HepG2 (cell line): ENCODE measurements at regions not wholly inside any gene's neighbourhood (a gene's known extent, or its start where the extent isn't known, plus 50 kb on each side); places are given as distances from the start of the nearest gene placed in this dataset.

Experiments
- ATAC-seq: fragments of 200-7000 bp; cut with Tn5 transposase; 3 replicates; pipeline ENCODE4 v1.9.1; 2020; ENCODE audit warnings: mild to moderate bottlenecking, moderate library complexity
- BruUV-seq: library from RNA; stranded (reverse); fragments of 400-500 nt; replicated peaks from 2 replicates; lab custom pipeline; 2021; lab: Mats Ljungman, UMichigan
- CTCF ChIA-PET: fragments of 300-600 bp; formaldehyde crosslinking; extraction: SDS; loops from one replicate; lab custom pipeline; 2021; ENCODE audit warnings: low total read pairs, inconsistent platforms, low intra/inter-chr PET ratio; lab: Yijun Ruan, JAX
- POLR2A ChIA-PET: fragments of 350-600 bp; sonication (Branson Sonifier 250); formaldehyde crosslinking; loops from one replicate; lab custom pipeline; 2020; ENCODE audit warnings: antibody characterized with exemption, inconsistent platforms; lab: Yijun Ruan, JAX
- DNase-seq: peaks from one replicate; pipeline ENCODE4 v3.0.0-alpha.2; 2015; ENCODE audit warnings: low spot score
- FAIRE-seq: peaks from 3 replicates; lab custom pipeline; 2011; peaks lifted over from hg19 to GRCh38; lab: Jason Lieb, UNC
- H2AFZ ChIP-seq: one replicate; pipeline ENCODE4 v1.6.1; 2011; ENCODE audit warnings: low read length, inconsistent platforms
- H3K27ac ChIP-seq: fragments of 300-600 bp; 3 replicates; pipeline ENCODE4 v1.8.0; 2011; ENCODE audit warnings: mixed run types, mild to moderate bottlenecking, mixed read lengths, low read length, inconsistent platforms; ENCODE audit not compliant: insufficient read depth; ENCODE audit errors: extremely low read length
- H3K27me3 ChIP-seq, 2 experiments: fragments of 200-600 bp in 1 of 2; 2 replicates in 1 of 2; 3 replicates in 1 of 2; pipeline versions ENCODE4 v1.6.0 to v1.8.0; 2011; ENCODE audit warnings: low read length in 2 of 2, mild to moderate bottlenecking in 2 of 2, moderate library complexity in 2 of 2, inconsistent platforms in 1 of 2; ENCODE audit not compliant: insufficient read depth in 2 of 2, control insufficient read depth in 1 of 2
- H3K36me3 ChIP-seq, 2 experiments: fragments of 200-600 bp in 1 of 2; replicated peaks in 1 of 2; 2 replicates in 1 of 2; 3 replicates in 1 of 2; pipeline versions ENCODE4 v1.5.1 to v1.8.0; 2011; ENCODE audit warnings: low read length in 2 of 2, inconsistent platforms in 1 of 2; ENCODE audit not compliant: insufficient read depth in 2 of 2, control insufficient read depth in 1 of 2
- H3K4me1 ChIP-seq: 2 replicates; pipeline ENCODE4 v1.5.1; 2012; ENCODE audit warnings: low read length, inconsistent platforms; ENCODE audit not compliant: insufficient read depth
- H3K4me2 ChIP-seq: 2 replicates; pipeline ENCODE4 v1.6.0; 2011; ENCODE audit warnings: low read depth, low read length, inconsistent platforms
- H3K4me3 ChIP-seq, 3 experiments: fragments of 200-600 bp in 1 of 3; sonication (generic), shearing (Covaris generic) in 1 of 3; replicated peaks in 1 of 3; 2 replicates each; pipeline ENCODE4 v1.5.1; 2011 to 2016; ENCODE audit warnings: low read length in 3 of 3, inconsistent platforms in 2 of 3, low read depth in 2 of 3, mild to moderate bottlenecking in 2 of 3, control low read depth in 1 of 3, mixed read lengths in 1 of 3; ENCODE audit not compliant: insufficient read depth in 1 of 3
- H3K79me2 ChIP-seq: one replicate; pipeline ENCODE4 v1.6.1; 2011; ENCODE audit warnings: low read length, inconsistent platforms; ENCODE audit not compliant: insufficient read depth
- H3K9ac ChIP-seq: 2 replicates; pipeline ENCODE4 v1.6.0; 2011; ENCODE audit warnings: mild to moderate bottlenecking, low read depth, low read length, inconsistent platforms; ENCODE audit not compliant: insufficient read depth
- H3K9me3 ChIP-seq: 2 replicates; pipeline ENCODE4 v1.5.1; 2012; ENCODE audit warnings: mild to moderate bottlenecking, low read length
- H4K20me1 ChIP-seq: 2 replicates; pipeline ENCODE4 v1.6.0; 2011; ENCODE audit warnings: inconsistent platforms, mild to moderate bottlenecking, low read length, moderate library complexity; ENCODE audit not compliant: insufficient read depth
- ARID2 ChIP-seq: sonication (generic); formaldehyde crosslinking; IDR thresholded peaks from 2 replicates; pipeline ENCODE4 v1.8.1; 2022; ENCODE audit warnings: mild to moderate bottlenecking, missing genetic modification reagents, borderline replicate concordance
- HES4 ChIP-seq: sonication (generic); formaldehyde crosslinking; IDR thresholded peaks from 2 replicates; pipeline ENCODE4 v1.9.0; 2021; ENCODE audit warnings: mild to moderate bottlenecking, missing genetic modification reagents, borderline replicate concordance
- HOXA9 ChIP-seq: sonication (generic); formaldehyde crosslinking; IDR thresholded peaks from 2 replicates; pipeline ENCODE4 v1.8.1; 2022; ENCODE audit warnings: missing genetic modification reagents, mild to moderate bottlenecking, moderate library complexity, borderline replicate concordance
- KDM3A ChIP-seq: IDR thresholded peaks from 2 replicates; pipeline ENCODE4 v1.6.1; 2018; ENCODE audit warnings: low read depth, missing compliant biosample characterization
- MAFF ChIP-seq: IDR thresholded peaks from 2 replicates; pipeline ENCODE4 v1.6.1; 2011; ENCODE audit warnings: low read depth, low read length, improper control_type of control experiment
- MIXL1 ChIP-seq: IDR thresholded peaks from 2 replicates; pipeline ENCODE4 v1.6.1; 2016
- MZF1 ChIP-seq: sonication (generic); formaldehyde crosslinking; IDR thresholded peaks from 2 replicates; pipeline ENCODE4 v1.8.1; 2023; ENCODE audit warnings: mild to moderate bottlenecking, missing genetic modification reagents, borderline replicate concordance
- NR2F6 ChIP-seq, 2 experiments: IDR thresholded peaks; 2 replicates each; pipeline ENCODE4 v1.6.1; 2016; ENCODE audit warnings: antibody characterized with exemption in 1 of 2, mild to moderate bottlenecking in 1 of 2
- RARG ChIP-seq: sonication (generic); formaldehyde crosslinking; IDR thresholded peaks from 2 replicates; pipeline ENCODE4 v1.4.0; 2020; ENCODE audit warnings: low read depth, mild to moderate bottlenecking, missing genetic modification reagents
- SIX1 ChIP-seq: sonication (generic); formaldehyde crosslinking; IDR thresholded peaks from 2 replicates; pipeline ENCODE4 v1.4.0; 2020; ENCODE audit warnings: missing genetic modification reagents, borderline replicate concordance
- TOE1 ChIP-seq: sonication (generic); formaldehyde crosslinking; IDR thresholded peaks from 2 replicates; pipeline ENCODE4 v1.4.0; 2020; ENCODE audit warnings: mild to moderate bottlenecking, missing genetic modification reagents
- YEATS2 ChIP-seq: sonication (generic); formaldehyde crosslinking; IDR thresholded peaks from 2 replicates; pipeline ENCODE4 v1.4.0; 2020; ENCODE audit warnings: missing genetic modification reagents, borderline replicate concordance
- ZBTB21 ChIP-seq: sonication (generic); formaldehyde crosslinking; IDR thresholded peaks from 2 replicates; pipeline ENCODE4 v1.4.0; 2020; ENCODE audit warnings: missing genetic modification reagents
- ZBTB8A ChIP-seq: sonication (generic); formaldehyde crosslinking; IDR thresholded peaks from 2 replicates; pipeline ENCODE4 v1.4.0; 2020; ENCODE audit warnings: mild to moderate bottlenecking, low read depth, missing genetic modification reagents, borderline replicate concordance
- ZMYM4 ChIP-seq: sonication (generic); formaldehyde crosslinking; IDR thresholded peaks from 2 replicates; pipeline ENCODE4 v1.8.1; 2023; ENCODE audit warnings: mild to moderate bottlenecking, missing genetic modification reagents
- ZNF761 ChIP-seq: sonication (generic); formaldehyde crosslinking; conservative IDR thresholded peaks from 2 replicates; pipeline ENCODE4 v1.4.0; 2020; ENCODE audit warnings: mild to moderate bottlenecking, missing genetic modification reagents
- ZNF775 ChIP-seq: sonication (generic); formaldehyde crosslinking; IDR thresholded peaks from 2 replicates; pipeline ENCODE4 v1.4.0; 2020; ENCODE audit warnings: missing genetic modification reagents, mild to moderate bottlenecking, moderate library complexity, borderline replicate concordance
- WGBS: methylation state at CpG from one replicate; pipeline ENCODE4 v1.1.6; 2017; ENCODE audit warnings: low lambda C conversion rate; 5-methylcytosine and 5-hydroxymethylcytosine counted together
- in situ Hi-C: cut with HindIII; loops from 2 replicates; pipeline ENCODE4 v1.10.0; 2017; ENCODE audit warnings: low pct_unique_long_range_greater_than_20kb; ENCODE audit not compliant: extremely low pct_ligation_motif_present
- intact Hi-C: fragments of 100-400 bp; cut with micrococcal nuclease; formaldehyde crosslinking; loops from one replicate; pipeline ENCODE4 v1.10.0; 2022; ENCODE audit not compliant: unreplicated experiment

GRCh38 chr9:14524873-14525515 lies 168.2 kb downstream of the ZDHHC21 start (continued):
- TF ChIP-seq ZMYM4 = no peak
- TF ChIP-seq MIXL1 (CRISPR knock-in tag) = no peak
- no peak for TF ChIP-seq MZF1
- no peak for TF ChIP-seq RARG (CRISPR knock-in tag)
- TF ChIP-seq NR2F6 (IDR thresholded peaks at IDR 0.05) = no peak
- TF ChIP-seq NR2F6 (CRISPR knock-in tag; IDR thresholded peaks at IDR 0.05) = no peak
- TF ChIP-seq YEATS2 (CRISPR knock-in tag) = no peak

GRCh38 chr9:14523545-14523944 lies 169.7 kb downstream of the ZDHHC21 start:
- in situ Hi-C loops (no loop called here), intact Hi-C loops (no loop called here)
- Histone ChIP-seq H3K27me3 (no peaks in the 10 kb centered on the region), H2AFZ (no peak overlapping the region), H3K4me3 (no peak overlapping the region), H3K79me2 (no peaks in the 10 kb centered on the region), H3K9ac (no peak overlapping the region), H3K9me3 (no peaks in the 10 kb centered on the region), H3K4me1 (no peaks in the 10 kb centered on the region), H3K27ac (no peak overlapping the region), H4K20me1 (no peaks in the 10 kb centered on the region), H3K4me2 (no peak overlapping the region), H3K36me3 (no peaks in the 10 kb centered on the region)
- POLR2A ChIA-PET = no interaction called here
- no peak for ATAC-seq
- no TSS peak for BruUV-seq
- TF ChIP-seq HOXA9 (CRISPR knock-in tag) = no peak
- no peak for TF ChIP-seq ARID2 (CRISPR knock-in tag)
- TF ChIP-seq MAFF = no peak
- TF ChIP-seq KDM3A (CRISPR knock-in tag) = no peak
- no peak for TF ChIP-seq ZNF775
- no peak for TF ChIP-seq HES4 (CRISPR knock-in tag)
- TF ChIP-seq TOE1 (CRISPR knock-in tag) = no peak
- no peak for TF ChIP-seq ZBTB8A
- TF ChIP-seq ZBTB21 = no peak
- no peak for TF ChIP-seq ZNF761 (CRISPR knock-in tag)
- no peak for TF ChIP-seq SIX1
- CTCF ChIA-PET = no interaction called here
- no peak for DNase-seq
- 46% methylated on average over 6 of the region's 6 CpGs for whole genome bisulfite sequencing
- FAIRE-seq = no peak
